ENCODE measurements at regions not wholly inside any gene's neighbourhood (a gene's known extent, or its start where the extent isn't known, plus 50 kb on each side); places are given as distances from the start of the nearest gene placed in this dataset.

DNA sequence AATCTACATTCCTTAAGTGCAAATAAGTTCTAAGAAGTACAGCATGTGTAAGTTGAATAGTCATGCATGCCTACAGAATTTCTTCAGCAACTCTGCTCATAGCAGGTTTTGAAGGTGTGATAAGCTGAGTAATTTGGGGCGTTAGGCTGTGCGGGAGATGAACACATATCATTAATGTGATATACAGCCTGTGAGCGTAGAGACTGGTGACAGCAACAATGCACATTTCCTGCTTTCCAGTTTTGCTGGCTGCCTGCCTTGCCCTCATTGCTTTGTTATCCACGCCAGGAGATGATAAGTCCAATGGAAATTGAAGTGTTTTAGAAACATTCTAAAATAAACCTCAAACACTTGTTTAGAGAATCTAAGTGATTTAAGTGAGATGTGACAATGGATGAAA lies 1709.4 kb downstream of the ARAP2 start:
- TF ChIP-seq POLR2A (IDR thresholded peaks at IDR 0.05): no peak
- no peak for TF ChIP-seq CTCF (IDR thresholded peaks at IDR 0.05)
- TF ChIP-seq EP300 (IDR thresholded peaks at IDR 0.05): no peak
